Anterior cingulate cortex (tissue), 58 donors: ENCODE measurements at regions not wholly inside any gene's neighbourhood (a gene's known extent, or its start where the extent isn't known, plus 50 kb on each side); places are given as distances from the start of the nearest gene placed in this dataset.
"Not testable (repeated sequence)": the region's sequence is repeated elsewhere in the genome, so short reads cannot be mapped to it uniquely, and the experiment has no call there.

Experiments
- DNase-seq, 58 donors: peaks; one replicate each; lab custom pipeline; 2025; lab: John Stamatoyannopoulos, UW

- DNase-seq, result no peak
Measured at GRCh38 chr7:69019437-69019836, 578.8 kb upstream of the AUTS2 start.

DNA sequence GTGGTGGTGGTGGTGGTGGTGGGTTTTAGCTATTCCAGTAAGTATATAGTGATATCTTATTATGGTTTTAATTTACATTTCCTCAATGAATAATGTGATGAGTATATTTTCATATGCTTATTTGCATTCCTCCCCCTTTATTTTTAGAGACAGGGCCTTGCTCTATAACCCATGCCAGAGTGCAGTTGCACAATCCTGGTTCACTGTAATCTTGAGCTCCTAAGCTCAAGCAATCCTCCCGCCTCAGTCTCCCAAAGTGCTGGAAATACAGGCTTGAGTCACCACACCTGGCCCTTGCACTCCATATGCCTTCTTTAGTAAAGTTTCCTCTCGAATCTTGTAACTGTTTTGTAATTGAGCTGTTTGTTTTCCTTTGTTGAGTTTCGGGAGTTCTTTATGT is 577.7 kb upstream of the AUTS2 start:
- DNase-seq, result no peak

DNA sequence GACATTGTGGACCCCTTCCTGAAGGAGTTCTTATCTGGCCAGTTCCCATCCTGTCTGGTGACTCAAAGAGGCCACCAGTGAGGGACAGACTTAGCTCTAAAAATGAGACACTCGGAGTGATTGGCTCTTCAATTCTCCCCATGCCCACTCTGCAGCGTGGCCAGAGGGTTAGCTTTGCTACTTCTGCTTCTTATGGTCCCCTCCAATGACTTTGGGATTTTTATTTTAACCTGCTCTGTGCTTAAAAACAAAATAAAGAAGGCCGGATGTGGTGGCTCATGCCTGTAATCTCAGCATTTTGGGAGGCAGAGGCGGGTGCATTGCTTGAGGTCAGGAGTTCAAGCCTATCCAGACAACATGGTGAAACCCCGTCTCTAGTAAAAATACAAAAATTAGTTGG is 573.0 kb upstream of the AUTS2 start:
- no peak for DNase-seq

DNA sequence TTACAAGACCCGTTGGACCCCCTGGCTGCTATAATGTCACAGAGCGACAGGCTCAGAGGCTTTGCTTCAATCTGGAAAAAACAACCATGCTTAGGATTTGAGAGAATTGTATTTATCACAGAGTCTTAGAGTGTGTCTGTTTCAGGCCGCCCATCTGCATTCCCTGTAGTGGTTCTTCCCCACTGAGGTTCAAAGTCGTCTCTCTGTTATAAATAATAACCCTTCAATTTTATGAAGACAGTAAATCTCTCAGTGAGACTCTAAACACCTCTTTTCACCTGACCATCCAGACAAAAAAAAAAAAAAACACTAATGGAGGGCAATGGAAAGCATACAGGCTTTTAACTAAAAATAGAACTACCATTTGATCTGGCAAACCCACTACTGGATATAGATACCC is 565.4 kb upstream of the AUTS2 start:
- DNase-seq, result no peak

GRCh38 chr7:69035826-69036225 is 562.4 kb upstream of the AUTS2 start:
- DNase-seq, result no peak

DNA sequence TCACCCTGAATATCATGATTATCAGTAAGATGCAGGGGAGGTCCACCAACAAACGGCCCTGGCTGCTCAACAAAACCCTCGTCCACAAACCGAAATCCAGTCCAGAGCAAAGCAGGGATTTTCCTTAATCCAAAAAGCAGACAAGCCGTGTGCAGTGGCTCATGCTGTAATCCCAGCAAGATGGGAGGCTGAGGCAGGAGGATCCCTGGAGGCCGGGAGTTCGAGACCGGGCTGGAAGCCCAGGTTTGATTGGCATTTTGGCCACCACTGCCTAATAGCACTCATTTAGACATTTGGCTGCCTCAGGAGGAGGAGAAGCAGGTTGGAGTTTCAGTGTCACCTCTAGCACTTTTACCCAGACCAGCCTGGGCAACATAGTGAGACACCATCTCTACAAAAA is 562.0 kb upstream of the AUTS2 start:
- no peak for DNase-seq

- no peak for DNase-seq
Measured at GRCh38 chr7:69038915-69039314, 559.4 kb upstream of the AUTS2 start.

DNA sequence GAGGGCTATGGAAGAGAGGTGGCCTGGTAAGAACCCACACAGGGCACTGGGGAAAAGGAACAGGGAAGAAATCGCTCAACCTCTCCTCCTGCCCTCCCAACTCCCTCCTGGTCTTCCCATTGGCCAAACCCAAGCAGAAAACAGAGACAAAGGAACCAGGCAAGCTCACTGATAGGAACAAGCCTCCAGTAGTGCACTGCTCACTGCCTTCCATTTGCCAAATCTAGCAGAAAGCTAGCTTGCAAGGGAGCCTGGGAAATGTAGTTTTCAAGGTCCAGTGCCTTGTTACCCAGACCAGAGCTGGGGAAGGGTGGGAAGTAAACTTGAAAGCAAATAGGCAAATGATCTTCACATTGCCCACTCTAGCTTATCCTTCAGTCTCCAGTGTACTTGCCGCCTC is 556.1 kb upstream of the AUTS2 start:
- DNase-seq, result no peak

DNA sequence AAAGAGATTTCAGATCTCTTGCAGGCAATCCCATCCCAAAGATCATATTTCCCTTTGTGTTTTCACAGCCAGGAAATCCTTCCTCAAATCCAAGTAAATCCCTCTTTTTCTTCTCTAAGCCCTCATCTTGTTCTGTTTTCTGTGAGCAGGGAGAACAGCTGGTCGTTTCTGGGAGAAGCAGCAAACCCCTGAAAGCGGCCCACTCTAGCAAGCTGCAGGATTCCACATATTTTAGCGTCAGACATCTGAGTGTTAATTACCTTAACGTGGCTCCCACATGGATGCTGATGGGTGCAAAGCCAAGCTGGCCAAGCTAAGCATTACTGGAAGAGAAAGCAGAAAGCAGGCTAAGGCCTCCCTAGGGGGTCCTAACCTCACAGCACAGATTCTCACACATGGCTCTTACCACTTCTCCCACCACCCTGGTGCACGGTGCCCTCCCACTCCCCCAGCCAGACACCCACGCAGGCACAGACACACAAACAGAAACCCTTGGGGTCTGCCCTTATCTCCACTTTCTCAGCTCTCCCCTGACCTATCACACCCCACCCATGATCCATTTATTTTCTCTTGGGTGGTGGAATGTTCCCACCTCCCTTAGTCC is 551.0 kb upstream of the AUTS2 start:
- DNase-seq, result peak in 6 of 58 donors; percentile 2 to 26 (median 6)

- no peak for DNase-seq
Measured at GRCh38 chr7:69049326-69049725, 548.9 kb upstream of the AUTS2 start.

DNA sequence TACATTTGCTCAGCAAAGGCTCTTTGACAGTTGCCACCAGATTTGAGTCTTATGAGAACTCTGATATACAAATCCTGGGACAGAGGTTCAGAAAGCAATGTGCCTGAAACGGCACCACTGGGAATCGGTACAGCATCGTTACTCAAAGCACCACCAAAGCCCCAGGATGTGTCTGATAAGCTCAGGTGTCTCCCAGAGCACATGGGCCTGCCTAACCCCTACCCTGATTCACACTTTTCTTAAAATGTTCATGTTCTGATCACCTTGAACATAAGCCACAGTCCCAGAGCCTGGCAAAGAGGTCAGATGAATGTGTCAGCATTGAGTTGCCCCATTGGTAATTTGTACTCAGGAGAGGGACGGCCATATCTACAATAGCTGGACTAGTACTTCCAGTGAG is 545.8 kb upstream of the AUTS2 start:
- no peak for DNase-seq

DNA sequence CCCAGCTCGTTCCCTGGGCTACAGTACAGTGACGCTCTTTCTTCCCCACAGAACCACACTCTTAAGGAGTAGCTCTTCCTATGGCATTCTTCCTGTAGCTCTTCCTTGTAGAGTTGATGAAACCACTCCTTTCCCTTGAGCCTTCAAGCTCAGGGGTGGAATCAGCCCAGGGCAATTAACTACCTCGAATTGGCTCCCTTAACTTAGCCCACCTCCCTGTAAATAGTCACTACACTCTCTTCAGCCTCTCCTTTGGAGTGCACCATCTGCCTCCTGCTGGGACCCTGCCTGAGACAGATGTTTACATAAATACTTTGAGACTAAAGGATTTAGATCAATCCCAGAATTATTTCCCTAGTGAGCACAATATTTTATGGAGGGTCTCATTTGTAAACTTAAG is 537.8 kb upstream of the AUTS2 start:
- DNase-seq, result no peak

- DNase-seq, result no peak
Measured at GRCh38 chr7:69062020-69062765, 536.1 kb upstream of the AUTS2 start.

DNA sequence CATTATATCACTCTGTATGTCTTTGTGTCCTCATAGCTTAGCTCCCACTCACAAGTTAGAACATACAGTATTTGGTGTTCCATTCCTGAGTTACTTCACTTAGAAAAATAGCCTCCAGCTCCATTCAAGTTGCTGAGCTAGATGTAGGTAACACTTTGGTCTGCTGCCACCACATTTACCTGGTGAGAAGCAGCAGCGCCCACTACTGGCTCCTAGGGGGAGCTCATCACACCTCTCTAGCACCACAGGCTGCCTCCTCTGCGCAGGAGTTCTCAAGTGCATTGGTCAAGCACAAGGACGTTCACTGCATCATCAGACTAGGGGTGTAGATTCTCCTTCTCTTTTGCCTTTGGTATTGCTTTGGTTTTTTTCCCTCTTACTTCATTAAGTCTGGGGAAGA is 530.9 kb upstream of the AUTS2 start:
- DNase-seq, result no peak

GRCh38 chr7:69070476-69070875 is 527.8 kb upstream of the AUTS2 start:
- no peak for DNase-seq

DNA sequence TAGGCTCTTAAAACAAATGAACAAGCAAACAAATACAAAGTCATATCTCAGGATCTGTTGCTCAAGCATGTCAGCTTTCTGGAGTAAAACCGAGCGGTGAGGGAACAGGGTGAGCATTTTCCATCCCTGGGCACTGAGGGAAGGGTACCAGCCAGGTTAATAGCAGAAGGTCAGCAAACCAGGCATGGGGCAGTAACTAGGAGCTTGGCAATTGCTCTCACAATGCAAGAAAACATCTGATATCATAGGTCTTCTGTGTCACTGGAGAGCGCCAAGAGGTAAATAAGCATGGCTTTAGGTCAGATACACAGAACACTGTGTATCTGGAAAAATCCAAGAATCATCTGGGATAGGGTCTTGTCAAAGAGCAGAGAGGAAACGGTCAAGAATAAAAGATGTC is 521.7 kb upstream of the AUTS2 start:
- DNase-seq, result no peak

DNA sequence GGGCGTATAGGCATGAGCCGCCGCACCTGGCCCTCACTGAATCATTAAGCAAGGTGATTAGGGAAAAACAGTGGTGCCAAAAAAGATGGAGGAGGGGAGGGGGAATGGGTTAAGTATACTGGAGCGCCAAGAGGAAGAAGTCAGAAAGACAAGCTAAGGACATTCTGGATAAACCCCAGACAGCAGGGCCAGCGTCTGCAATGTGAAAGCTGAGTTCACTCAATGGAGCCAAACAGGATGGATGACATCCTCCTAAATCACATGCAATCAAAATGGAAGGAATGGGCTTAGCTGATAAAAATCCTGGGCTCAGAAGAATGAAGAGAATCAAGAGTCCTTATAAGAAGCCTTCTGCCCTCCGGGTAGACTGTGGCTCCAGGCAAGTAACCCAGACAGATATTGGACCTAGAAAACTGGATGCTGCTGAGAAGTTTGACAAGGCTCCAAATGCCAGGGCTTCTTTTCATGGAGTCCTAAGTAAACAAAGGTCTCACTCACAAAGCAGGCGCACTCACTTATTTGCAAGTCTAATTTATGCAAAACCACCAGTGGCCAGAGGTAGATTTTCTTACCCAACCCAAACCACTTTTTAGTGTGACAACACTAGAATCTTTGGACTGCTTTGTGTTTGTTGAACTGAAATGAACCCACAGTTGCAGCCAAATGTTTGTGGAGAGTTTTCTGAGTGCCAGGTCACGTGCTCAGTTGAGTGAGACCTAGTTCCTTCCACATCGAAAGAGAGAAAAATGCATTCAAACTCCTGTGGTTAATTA is 519.1 kb upstream of the AUTS2 start:
- DNase-seq, result peak in 47 of 58 donors; percentile 0 to 76 (median 18)

DNA sequence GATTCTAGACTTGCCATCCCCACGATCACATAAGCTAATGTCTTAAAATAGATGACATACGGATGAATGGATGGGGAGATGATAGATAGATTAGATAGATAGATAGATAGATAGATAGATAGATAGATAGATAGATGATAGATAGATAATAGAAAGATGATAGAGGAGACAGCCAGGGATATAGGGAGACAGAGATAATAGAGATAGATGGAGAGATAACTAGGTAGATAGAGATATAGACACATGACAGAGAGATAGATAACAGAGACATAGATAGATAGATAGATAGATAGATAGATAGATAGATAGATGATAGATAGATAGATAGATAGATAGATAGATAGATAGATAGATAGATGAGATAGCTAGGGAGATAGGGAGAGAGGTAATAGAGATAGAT is 511.0 kb upstream of the AUTS2 start:
- DNase-seq, result not testable (repeated sequence)

DNA sequence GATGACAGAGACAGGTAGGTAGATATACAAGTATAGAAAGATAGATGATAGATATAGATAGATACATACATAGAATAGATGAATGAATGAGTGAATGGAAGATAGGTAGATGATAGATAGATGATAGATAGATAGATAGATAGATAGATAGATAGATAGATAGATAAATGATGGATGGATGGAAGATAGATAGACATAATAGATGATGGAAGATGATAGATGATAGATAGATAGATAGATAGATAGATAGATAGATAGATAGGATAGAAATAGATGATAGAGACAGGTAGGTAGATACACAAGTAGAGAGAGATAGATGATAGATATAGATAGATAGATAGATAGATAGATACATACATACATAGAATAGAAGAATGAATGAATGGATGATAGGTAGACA is 510.1 kb upstream of the AUTS2 start:
- no peak for DNase-seq

- DNase-seq, result no peak
Measured at GRCh38 chr7:69090936-69091335, 507.3 kb upstream of the AUTS2 start.

GRCh38 chr7:69091521-69091920 is 506.8 kb upstream of the AUTS2 start:
- no peak for DNase-seq

DNA sequence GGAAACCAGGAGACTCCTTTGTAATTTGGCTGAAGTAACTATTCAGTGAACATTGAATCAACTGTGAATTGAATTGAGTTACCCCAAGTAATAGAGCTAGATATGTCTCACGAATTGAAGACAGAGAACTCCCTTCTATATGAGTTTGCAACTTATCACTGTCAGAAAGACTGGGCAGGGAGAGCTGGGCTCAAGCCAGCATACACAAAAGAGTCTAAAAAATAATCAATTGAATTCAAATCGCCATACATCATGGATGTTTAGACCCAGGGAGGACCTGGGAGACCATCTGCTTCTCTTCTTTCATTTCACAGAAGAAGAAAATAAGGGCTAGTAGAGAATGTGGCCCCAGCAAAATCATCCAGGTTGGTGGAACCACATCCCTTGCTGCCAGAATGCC is 503.1 kb upstream of the AUTS2 start:
- DNase-seq, result no peak
